ENCODE measurements at regions not wholly inside any gene's neighbourhood (a gene's known extent, or its start where the extent isn't known, plus 50 kb on each side); places are given as distances from the start of the nearest gene placed in this dataset.

GRCh38 chr3:144241404-144241803 lies 269.8 kb downstream of the DIPK2A start:
- DNase-seq: no peak

- no peak for DNase-seq
Measured at GRCh38 chr3:144242747-144243146, 271.1 kb downstream of the DIPK2A start.

- DNase-seq: no peak
Measured at GRCh38 chr3:144244662-144245061, 273.0 kb downstream of the DIPK2A start.

GRCh38 chr3:144252896-144253295 lies 281.3 kb downstream of the DIPK2A start:
- no peak for DNase-seq

- DNase-seq: no peak
Measured at GRCh38 chr3:144257381-144257780, 285.8 kb downstream of the DIPK2A start.

- DNase-seq: no peak
Measured at GRCh38 chr3:144259267-144259666, 287.6 kb downstream of the DIPK2A start.

GRCh38 chr3:144263706-144264105 lies 292.1 kb downstream of the DIPK2A start:
- no peak for DNase-seq

GRCh38 chr3:144264350-144264749 lies 292.7 kb downstream of the DIPK2A start:
- no peak for DNase-seq

- no peak for DNase-seq
Measured at GRCh38 chr3:144264794-144265193, 293.2 kb downstream of the DIPK2A start.

- DNase-seq: no peak
Measured at GRCh38 chr3:144265542-144266100, 294.0 kb downstream of the DIPK2A start.

- DNase-seq: no peak
Measured at GRCh38 chr3:144270100-144270499, 298.5 kb downstream of the DIPK2A start.

GRCh38 chr3:144272680-144273079 lies 301.1 kb downstream of the DIPK2A start:
- DNase-seq: no peak

- no peak for DNase-seq
Measured at GRCh38 chr3:144273601-144274000, 302.0 kb downstream of the DIPK2A start.

GRCh38 chr3:144275005-144275404 lies 303.4 kb downstream of the DIPK2A start:
- DNase-seq: no peak

GRCh38 chr3:144282313-144282712 lies 310.7 kb downstream of the DIPK2A start:
- DNase-seq: no peak

GRCh38 chr3:144286235-144286910 lies 314.8 kb downstream of the DIPK2A start:
- no peak for DNase-seq

- no peak for DNase-seq
Measured at GRCh38 chr3:144287001-144287400, 315.4 kb downstream of the DIPK2A start.

- DNase-seq: no peak
Measured at GRCh38 chr3:144289057-144289456, 317.4 kb downstream of the DIPK2A start.

GRCh38 chr3:144294659-144295538 lies 323.3 kb downstream of the DIPK2A start:
- DNase-seq: no peak

GRCh38 chr3:144295613-144296012 lies 324.0 kb downstream of the DIPK2A start:
- no peak for DNase-seq

- no peak for DNase-seq
Measured at GRCh38 chr3:144296808-144297207, 325.2 kb downstream of the DIPK2A start.

- no peak for DNase-seq
Measured at GRCh38 chr3:144301863-144302262, 330.2 kb downstream of the DIPK2A start.

GRCh38 chr3:144307951-144308350 lies 336.3 kb downstream of the DIPK2A start:
- no peak for DNase-seq

GRCh38 chr3:144308396-144308795 lies 336.8 kb downstream of the DIPK2A start:
- no peak for DNase-seq

Data from T1000 (cell line).